GM19324 (cell line): ENCODE measurements at regions not wholly inside any gene's neighbourhood (a gene's known extent, or its start where the extent isn't known, plus 50 kb on each side); places are given as distances from the start of the nearest gene placed in this dataset.

Source experiments
- ATAC-seq: cut with Tn5 transposase; IDR thresholded peaks from one replicate; pipeline ENCODE4 v1.9.1; 2021; ENCODE audit warnings: mild to moderate bottlenecking, moderate library complexity; ENCODE audit not compliant: unreplicated experiment, low FRiP score

- ATAC-seq = no peak
Observed at GRCh38 chr3:68176600-68176999, 522.2 kb upstream of the SUCLG2 start.

- ATAC-seq = no peak
Observed at GRCh38 chr3:68173012-68173634, 518.7 kb upstream of the SUCLG2 start.

- no peak for ATAC-seq
Observed at GRCh38 chr3:68172039-68172438, 517.6 kb upstream of the SUCLG2 start.

- no peak for ATAC-seq
Observed at GRCh38 chr3:68163968-68164367, 509.6 kb upstream of the SUCLG2 start.

GRCh38 chr3:68163062-68163461 lies 508.6 kb upstream of the SUCLG2 start:
- no peak for ATAC-seq

GRCh38 chr3:68162644-68163043 lies 508.2 kb upstream of the SUCLG2 start:
- no peak for ATAC-seq

- no peak for ATAC-seq
Observed at GRCh38 chr3:68151359-68151758, 496.9 kb upstream of the SUCLG2 start.

- no peak for ATAC-seq
Observed at GRCh38 chr3:68148447-68148846, 494.0 kb upstream of the SUCLG2 start.

GRCh38 chr3:68142441-68142840 lies 488.0 kb upstream of the SUCLG2 start:
- no peak for ATAC-seq

- ATAC-seq = no peak
Observed at GRCh38 chr3:68139897-68140296, 485.5 kb upstream of the SUCLG2 start.

GRCh38 chr3:68136411-68136810 lies 482.0 kb upstream of the SUCLG2 start:
- no peak for ATAC-seq

- no peak for ATAC-seq
Observed at GRCh38 chr3:68135067-68135466, 480.7 kb upstream of the SUCLG2 start.

GRCh38 chr3:68129065-68129464 lies 474.7 kb upstream of the SUCLG2 start:
- no peak for ATAC-seq

- ATAC-seq = no peak
Observed at GRCh38 chr3:68123231-68123630, 468.8 kb upstream of the SUCLG2 start.

GRCh38 chr3:68121287-68121686 lies 466.9 kb upstream of the SUCLG2 start:
- ATAC-seq = no peak

GRCh38 chr3:68116580-68116979 lies 462.2 kb upstream of the SUCLG2 start:
- no peak for ATAC-seq

- ATAC-seq = no peak
Observed at GRCh38 chr3:68103811-68104210, 449.4 kb upstream of the SUCLG2 start.

GRCh38 chr3:68090571-68090970 lies 436.2 kb upstream of the SUCLG2 start:
- ATAC-seq = no peak

GRCh38 chr3:68089572-68090011 lies 435.2 kb upstream of the SUCLG2 start:
- no peak for ATAC-seq

- ATAC-seq = no peak
Observed at GRCh38 chr3:68088636-68089035, 434.2 kb upstream of the SUCLG2 start.

- no peak for ATAC-seq
Observed at GRCh38 chr3:68088216-68088615, 433.8 kb upstream of the SUCLG2 start.

GRCh38 chr3:68072062-68072461 lies 417.6 kb upstream of the SUCLG2 start:
- ATAC-seq = no peak

GRCh38 chr3:68070186-68070585 lies 415.8 kb upstream of the SUCLG2 start:
- no peak for ATAC-seq
